GM19438 (cell line): ENCODE measurements at regions not wholly inside any gene's neighbourhood (a gene's known extent, or its start where the extent isn't known, plus 50 kb on each side); places are given as distances from the start of the nearest gene placed in this dataset.

Source experiments
- ATAC-seq: cut with Tn5 transposase; IDR thresholded peaks from one replicate; pipeline ENCODE4 v1.9.1; 2021; ENCODE audit warnings: low read depth; ENCODE audit not compliant: unreplicated experiment

DNA sequence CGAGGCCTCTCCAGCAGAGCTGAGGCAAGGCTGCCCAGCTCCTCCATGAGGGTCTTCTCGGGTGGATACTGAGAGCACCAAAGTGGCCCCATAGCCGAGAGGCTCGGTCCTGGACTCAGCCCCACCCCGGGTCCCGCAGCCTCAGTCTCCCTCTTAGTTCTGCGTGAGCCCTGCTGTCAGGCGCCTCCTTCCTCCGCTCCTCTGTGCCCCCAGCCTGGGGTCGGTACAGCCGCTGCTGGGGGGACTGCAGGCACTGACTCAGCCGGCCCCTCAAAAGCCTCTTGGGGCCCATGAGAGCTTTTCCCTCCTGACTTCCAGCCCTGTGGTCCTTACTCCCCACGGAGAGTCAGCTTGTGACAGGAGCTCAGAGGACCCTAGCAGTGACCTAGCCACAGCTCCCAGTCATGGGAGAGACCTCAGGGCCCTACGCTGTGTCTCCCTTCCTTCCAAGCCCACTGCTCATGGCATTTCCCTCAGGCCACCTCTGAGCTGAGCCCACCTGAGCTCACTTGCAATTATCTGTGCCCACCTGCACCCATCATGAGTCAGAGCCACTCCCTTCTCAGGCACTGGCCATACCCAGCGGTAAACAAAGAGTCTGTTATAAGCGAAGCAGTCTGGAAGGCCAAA is 295.0 kb upstream of the RTL1 start:
- ATAC-seq: no peak

- no peak for ATAC-seq
Measured at GRCh38 chr14:101199028-101199770, 295.7 kb upstream of the RTL1 start.

DNA sequence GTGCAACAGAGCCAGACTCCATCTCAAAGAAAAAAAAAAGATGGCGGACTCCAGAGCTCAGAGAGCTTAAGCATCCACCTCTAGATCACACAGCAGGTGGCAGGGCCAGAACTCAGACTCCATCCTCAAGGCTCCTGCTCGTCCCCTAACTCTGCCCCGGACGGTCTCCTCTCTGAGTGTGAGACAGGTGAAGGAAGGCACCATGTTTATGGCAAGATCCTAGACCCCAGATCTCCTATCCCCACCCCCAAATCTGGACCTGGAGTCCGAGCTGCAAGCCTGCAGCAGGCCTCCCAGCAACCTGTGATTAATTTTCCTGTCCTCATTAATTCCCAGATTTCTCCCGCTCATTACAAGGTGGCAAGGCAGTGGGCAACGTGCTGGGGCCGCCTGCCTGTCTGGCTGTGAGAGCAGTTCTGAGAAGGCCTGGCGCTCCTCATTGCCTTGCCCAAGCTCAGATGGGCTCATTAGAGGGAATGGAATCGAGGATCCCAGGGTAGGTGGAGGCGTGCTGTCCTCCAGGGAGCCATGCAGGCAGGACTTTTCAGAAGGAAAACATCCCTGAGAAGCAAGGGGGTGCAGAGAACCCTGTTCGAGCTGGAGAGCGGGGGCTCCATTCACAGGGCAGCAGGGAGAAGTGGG is 296.6 kb upstream of the RTL1 start:
- ATAC-seq: no peak

DNA sequence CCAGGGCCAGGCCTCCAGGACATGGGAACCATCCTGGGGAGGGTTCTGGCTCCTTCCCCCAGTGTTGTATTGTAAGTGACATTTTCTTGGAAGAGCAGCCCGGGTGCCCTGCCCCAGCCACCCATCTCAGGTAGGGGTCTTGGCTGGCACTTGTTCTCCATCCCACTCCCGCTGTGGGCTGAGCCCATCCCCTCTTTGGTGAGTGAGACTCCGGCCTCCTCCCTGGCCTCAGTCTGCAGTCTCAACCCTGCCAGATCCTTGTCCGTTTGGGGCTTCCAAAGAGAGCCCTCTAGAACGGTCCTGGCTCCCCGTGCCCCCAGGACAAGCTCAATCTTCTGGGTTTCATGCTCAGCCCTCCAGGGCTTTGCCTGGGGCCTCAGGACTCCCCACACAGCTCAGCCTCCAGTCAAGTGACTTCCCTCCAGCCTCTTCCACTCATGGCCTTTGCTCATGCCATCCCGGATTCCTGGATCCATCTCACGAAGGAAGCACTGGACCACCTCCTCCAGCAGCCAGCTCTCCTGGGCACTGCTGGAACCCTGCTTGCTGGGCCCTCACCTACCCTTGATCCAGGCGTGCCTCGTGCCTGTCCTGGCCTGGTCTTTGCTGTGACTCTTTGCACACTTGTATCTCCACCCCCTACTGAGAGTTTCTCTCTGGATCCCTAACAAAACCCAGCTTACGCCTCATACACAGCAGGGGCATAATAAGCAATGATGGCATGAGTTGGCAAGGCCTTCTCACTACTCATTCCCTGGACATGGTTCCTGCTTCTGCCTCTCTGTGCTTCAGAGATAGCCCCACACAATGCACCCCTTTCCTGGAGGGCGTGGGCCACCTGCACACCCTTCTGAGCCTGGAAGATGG is 297.4 kb upstream of the RTL1 start:
- ATAC-seq: no peak

DNA sequence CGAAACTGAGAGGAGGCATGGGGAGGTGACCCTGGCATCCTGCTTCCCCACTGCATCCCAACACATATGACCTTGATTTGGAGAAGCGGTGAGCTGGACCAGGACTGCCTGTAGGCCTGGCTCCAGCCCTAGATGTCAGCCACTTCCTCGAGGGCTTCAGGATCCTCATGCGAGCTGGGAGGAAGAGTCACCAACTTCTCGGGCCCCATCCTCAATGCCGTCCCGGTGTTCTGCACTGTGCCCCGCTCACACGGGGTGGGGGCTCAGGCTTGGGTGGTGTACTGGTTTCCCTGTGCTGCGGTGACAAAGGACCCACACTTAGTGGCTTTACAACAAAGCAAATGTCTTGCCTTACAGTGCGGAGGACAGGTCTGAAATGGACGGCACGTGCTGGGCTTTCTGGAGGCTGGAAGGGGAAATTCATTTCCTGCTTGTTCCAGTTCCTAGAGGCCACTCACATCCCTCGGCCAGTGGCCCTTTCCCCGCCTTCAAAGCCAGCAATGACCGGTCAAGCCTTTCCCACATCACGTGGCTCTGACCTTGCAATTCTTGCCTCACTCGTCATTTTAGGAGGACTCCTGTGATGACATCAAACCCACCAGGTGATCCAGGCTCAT is 298.1 kb upstream of the RTL1 start:
- no peak for ATAC-seq

DNA sequence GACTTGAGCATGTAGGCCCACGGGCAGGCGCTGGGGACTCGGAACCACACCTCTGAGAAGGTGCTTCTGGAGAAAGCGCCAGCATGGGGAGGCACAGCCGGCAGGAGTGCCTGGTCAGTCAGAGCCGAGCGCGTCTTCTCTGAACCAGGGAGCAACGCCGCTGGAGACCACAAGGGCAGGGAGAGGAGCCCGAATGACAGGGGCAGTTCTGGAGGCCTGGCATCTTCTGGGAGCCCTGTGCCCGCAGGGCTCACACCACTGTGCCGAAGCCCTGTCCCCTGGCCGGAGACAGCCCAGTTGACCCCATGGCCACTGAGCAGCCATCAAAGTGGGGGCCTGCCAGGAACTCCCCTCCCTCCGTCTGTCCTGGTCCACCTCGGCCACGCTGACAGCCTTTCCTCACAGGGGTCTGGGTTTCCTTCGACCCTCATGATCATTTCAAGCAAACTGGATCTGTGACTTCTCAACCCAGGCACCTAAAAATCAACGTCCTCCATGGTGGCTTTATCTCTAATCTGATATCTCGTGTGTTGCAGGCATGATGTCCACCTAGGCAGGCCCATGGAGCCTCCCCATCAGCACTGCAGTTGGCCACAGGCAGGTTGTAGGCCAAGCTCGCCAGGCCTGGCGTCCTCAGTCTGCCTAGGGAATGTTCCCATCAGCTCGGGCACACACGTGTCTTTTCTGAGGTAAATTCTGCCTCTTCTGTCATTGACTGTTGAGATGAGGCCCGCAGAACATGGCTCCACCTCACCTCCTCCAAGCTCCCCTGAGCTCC is 299.3 kb upstream of the RTL1 start:
- ATAC-seq: no peak

DNA sequence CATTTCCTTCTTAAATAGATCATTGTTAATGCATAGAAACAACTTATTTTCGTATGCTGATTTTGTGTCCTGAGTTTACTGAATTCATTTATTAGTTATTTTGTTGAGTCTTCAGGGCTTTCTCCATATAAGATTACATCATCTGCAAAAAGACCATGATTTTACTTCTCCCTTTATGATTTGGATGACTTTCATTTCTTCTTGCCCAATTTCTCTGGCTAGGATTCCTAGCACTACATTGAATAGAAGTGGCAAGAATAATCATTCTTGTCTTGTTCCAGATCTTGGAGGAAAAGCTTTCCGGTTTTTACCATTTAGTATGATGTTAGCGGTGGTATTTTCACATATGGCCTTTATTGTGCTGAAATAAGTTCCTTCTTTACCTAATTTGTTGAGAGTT is 303.0 kb upstream of the RTL1 start:
- no peak for ATAC-seq

DNA sequence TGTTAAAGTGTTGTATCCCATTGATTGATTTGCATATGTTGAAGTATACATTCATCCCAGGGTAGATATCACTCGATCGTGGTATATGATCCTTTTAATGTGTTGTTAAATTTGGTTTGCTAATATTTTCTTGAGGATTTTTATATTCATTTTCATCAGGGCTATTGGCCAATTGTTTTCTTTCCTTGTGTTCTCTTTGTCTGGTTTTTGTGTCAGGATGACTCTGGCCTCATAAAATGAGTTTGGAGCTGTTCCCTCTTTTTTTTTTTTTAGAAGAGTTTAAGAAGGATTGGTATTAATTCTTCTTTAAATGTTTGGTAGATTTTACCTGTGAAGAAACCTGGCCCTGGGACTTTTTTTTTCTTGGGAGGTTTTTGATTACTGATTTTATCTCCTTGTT is 303.5 kb upstream of the RTL1 start:
- no peak for ATAC-seq

DNA sequence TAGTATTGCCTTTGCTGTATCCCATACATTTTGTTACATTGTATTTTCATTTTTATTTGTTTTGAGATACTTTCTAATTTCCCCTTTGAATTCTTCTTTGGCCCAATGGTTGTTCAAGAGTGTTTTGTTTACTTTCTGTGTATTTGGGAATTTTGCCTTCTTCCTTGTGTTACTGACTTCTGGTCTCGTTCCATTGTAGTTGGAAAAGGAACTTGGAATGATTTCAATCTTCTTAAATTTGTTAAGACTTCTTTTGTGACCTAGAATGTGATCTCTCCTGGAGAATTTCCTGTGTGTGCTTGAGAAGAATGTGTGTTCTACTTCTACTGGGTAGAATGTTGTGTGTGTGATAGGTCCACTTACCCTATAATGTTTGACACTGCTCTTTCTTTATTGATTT is 304.4 kb upstream of the RTL1 start:
- ATAC-seq: no peak

- ATAC-seq: no peak
Measured at GRCh38 chr14:101209594-101209993, 306.1 kb upstream of the RTL1 start.

- ATAC-seq: no peak
Measured at GRCh38 chr14:101215266-101215665, 311.7 kb upstream of the RTL1 start.

- ATAC-seq: no peak
Measured at GRCh38 chr14:101215927-101216326, 312.4 kb upstream of the RTL1 start.

DNA sequence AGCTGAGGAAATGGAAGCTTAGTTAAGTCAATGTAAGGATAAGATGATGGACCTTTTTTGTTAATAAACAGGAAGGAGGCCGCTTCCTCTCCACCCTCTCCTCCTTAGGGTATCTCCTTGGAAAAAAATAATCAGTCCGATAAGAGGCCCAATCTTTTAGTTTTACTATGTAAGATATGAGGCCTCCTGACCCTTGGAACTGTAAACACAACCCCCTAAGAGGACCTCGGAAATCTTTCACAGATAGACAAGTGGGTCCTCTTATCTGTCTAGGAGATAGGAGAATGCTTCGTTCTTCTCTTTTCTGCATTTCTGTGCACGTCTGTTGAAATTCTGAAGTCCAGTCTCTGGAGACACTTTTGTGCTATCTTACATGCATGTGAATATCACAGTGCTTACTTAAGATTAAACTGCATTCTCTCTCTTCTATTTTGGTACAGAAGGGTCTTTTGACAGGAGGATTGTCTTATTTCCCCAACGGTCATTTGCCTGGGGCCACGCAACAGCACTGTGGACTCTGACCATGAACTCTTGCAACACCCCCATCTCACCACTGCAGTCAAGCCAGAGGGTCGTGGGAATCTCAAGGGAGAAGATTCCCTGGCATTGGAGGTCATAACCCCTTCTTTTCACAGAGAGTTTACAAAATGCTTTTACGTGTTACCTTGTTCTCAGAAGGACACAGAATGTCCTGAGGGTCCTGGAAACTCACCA is 313.0 kb upstream of the RTL1 start:
- no peak for ATAC-seq

DNA sequence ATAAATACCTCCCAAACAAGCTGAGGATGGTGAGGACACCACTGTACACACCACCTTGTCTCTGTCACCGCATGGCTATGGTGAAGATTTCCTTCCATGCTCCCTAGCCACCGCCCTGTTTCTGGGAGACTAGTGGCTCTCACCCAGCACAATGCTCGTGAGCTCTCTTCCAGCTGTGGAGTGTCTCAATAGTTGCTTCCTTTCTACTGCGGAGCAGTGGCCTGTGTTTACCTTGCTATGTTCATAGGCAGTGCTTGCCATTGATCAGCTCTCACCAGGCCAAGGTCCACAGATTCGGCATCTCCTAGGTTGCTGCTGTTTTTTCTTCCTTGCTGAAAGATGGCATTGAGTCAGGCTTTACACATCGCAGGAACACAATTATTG is 313.6 kb upstream of the RTL1 start:
- ATAC-seq: no peak

DNA sequence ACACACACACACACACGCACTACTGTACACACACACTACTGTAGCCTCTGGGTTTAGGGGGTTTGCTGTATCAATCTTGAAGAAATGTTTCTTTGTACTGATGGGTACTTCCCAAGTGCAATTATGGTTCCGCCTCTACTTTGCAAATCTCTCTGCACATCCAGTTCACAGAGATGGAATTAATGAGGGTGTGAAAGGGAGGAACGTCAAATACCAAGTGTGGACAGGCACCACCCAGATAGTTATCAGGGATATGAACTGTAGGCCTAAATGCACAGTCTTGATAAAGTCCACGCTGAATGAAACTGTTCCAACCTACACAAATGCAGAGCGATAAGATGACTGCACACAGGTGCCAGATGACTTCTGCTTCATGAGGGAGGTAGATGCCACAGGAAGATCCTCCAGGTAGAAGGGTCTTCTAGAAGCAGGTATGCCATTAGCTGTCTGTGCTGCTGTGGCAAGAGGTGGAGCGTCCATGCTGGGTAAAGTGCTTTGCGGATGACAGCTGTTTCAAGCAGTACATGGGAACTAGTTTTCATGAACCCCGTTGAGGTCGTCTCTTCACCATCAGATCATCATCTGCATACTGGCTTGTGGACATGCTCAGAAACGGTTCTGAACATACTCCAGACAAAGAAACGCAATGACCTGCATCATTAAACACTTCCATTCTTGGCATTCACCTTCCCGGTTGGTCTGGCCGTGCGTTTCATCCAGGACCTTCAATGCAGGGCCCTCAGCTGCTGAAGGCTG is 314.3 kb upstream of the RTL1 start:
- no peak for ATAC-seq

- ATAC-seq: no peak
Measured at GRCh38 chr14:101219896-101220703, 316.6 kb upstream of the RTL1 start.

GRCh38 chr14:101220921-101221510 is 317.5 kb upstream of the RTL1 start:
- no peak for ATAC-seq
